ENCODE measurements at regions not wholly inside any gene's neighbourhood (a gene's known extent, or its start where the extent isn't known, plus 50 kb on each side); places are given as distances from the start of the nearest gene placed in this dataset.

GRCh38 chr16:51062039-51062438, 89.0 kb downstream of the SALL1 start:
- BruUV-seq (replicated peaks), result no TSS peak
- H3K9me3 ChIP-seq (replicated peaks; ENCODE audit: control insufficient read depth, insufficient read depth, low read length), result no peaks in the 10 kb centered on the region
- POLR2A ChIA-PET, result no interaction called here
- no peak overlapping the region for H3K27ac ChIP-seq (ENCODE audit: insufficient read depth, low read depth, low read length)
- H3K4me2 ChIP-seq (ENCODE audit: insufficient read depth, low read length), result no peak overlapping the region
- H3K27me3 ChIP-seq (ENCODE audit: control insufficient read depth in 2 of 2, insufficient read depth in 2 of 2, low read length in 2 of 2), result no peaks in the 10 kb centered on the region
- no peak for TF ChIP-seq EZH2 (IDR thresholded peaks at IDR 0.05; ENCODE audit: borderline replicate concordance, low read depth, low read length, severe bottlenecking)
- DNase-seq (ENCODE audit: low read depth, low spot score) (no peak), FAIRE-seq (no peak)
- dilution Hi-C loops (cut with MboI; ENCODE audit: extremely low pct_ligation_motif_present, low sequenced_read_pairs) (no loop called here), intact Hi-C loops (cut with micrococcal nuclease) (no loop called here)
- CTCF ChIA-PET, result no interaction called here
- no peaks in the 10 kb centered on the region for H3K4me1 ChIP-seq (ENCODE audit: control insufficient read depth, extremely low read depth, insufficient read depth, low read length)
- H3K36me3 ChIP-seq (ENCODE audit: control insufficient read depth in 2 of 2, extremely low read depth in 1 of 2, insufficient read depth in 2 of 2, low read length in 2 of 2), result no peaks in the 10 kb centered on the region
- no peak overlapping the region for H3K9ac ChIP-seq (replicated peaks; ENCODE audit: extremely low read depth, insufficient read depth, low read length)
- H3K9me1 ChIP-seq (replicated peaks; ENCODE audit: control insufficient read depth, extremely low read depth, insufficient read depth, low read length), result no peaks in the 10 kb centered on the region
- no peak overlapping the region for H3K4me3 ChIP-seq (replicated peaks in 1 of 3; ENCODE audit: insufficient read depth in 1 of 3, low read depth in 1 of 3, low read length in 3 of 3)
- no peak overlapping the region for H2AFZ ChIP-seq (ENCODE audit: low read depth, low read length)
- no peaks in the 10 kb centered on the region for H3K79me2 ChIP-seq (ENCODE audit: control insufficient read depth, insufficient read depth, low read length)
- no peaks in the 10 kb centered on the region for H4K20me1 ChIP-seq (replicated peaks; ENCODE audit: control insufficient read depth, extremely low read depth, insufficient read depth, low read length)

GRCh38 chr16:51061328-51061727, 89.7 kb downstream of the SALL1 start:
- H3K9me3 ChIP-seq (replicated peaks; ENCODE audit: control insufficient read depth, insufficient read depth, low read length), result no peaks in the 10 kb centered on the region
- H3K4me2 ChIP-seq (ENCODE audit: insufficient read depth, low read length), result no peak overlapping the region
- no peaks in the 10 kb centered on the region for H3K27me3 ChIP-seq (ENCODE audit: control insufficient read depth in 2 of 2, insufficient read depth in 2 of 2, low read length in 2 of 2)
- H3K4me1 ChIP-seq (ENCODE audit: control insufficient read depth, extremely low read depth, insufficient read depth, low read length), result no peaks in the 10 kb centered on the region
- no peak overlapping the region for H3K4me3 ChIP-seq (replicated peaks in 1 of 3; ENCODE audit: insufficient read depth in 1 of 3, low read depth in 1 of 3, low read length in 3 of 3)
- ChIA-PET CTCF (no interaction called here), POLR2A (no interaction called here)
- no peaks in the 10 kb centered on the region for H3K9me1 ChIP-seq (replicated peaks; ENCODE audit: control insufficient read depth, extremely low read depth, insufficient read depth, low read length)
- dilution Hi-C loops (cut with MboI; ENCODE audit: extremely low pct_ligation_motif_present, low sequenced_read_pairs), result no loop called here
- no peak overlapping the region for H3K9ac ChIP-seq (replicated peaks; ENCODE audit: extremely low read depth, insufficient read depth, low read length)
- intact Hi-C loops (cut with micrococcal nuclease), result no loop called here
- no peaks in the 10 kb centered on the region for H3K36me3 ChIP-seq (ENCODE audit: control insufficient read depth in 2 of 2, extremely low read depth in 1 of 2, insufficient read depth in 2 of 2, low read length in 2 of 2)
- no peak overlapping the region for H2AFZ ChIP-seq (ENCODE audit: low read depth, low read length)
- H4K20me1 ChIP-seq (replicated peaks; ENCODE audit: control insufficient read depth, extremely low read depth, insufficient read depth, low read length), result no peaks in the 10 kb centered on the region
- BruUV-seq (replicated peaks), result no TSS peak
- DNase-seq (ENCODE audit: low read depth, low spot score) (no peak), FAIRE-seq (no peak)
- no peaks in the 10 kb centered on the region for H3K79me2 ChIP-seq (ENCODE audit: control insufficient read depth, insufficient read depth, low read length)
- no peak for TF ChIP-seq MYC (IDR thresholded peaks at IDR 0.05; ENCODE audit: low read depth, low read length)
- TF ChIP-seq FOS (IDR thresholded peaks at IDR 0.05; ENCODE audit: borderline replicate concordance, insufficient read depth, low read length), result no peak
- TF ChIP-seq, protein P1, sequence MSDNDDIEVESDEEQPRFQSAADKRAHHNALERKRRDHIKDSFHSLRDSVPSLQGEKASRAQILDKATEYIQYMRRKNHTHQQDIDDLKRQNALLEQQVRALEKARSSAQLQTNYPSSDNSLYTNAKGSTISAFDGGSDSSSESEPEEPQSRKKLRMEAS (IDR thresholded peaks at IDR 0.05; ENCODE audit: insufficient read depth, insufficient read length), result no peak
- TF ChIP-seq, protein P2, sequence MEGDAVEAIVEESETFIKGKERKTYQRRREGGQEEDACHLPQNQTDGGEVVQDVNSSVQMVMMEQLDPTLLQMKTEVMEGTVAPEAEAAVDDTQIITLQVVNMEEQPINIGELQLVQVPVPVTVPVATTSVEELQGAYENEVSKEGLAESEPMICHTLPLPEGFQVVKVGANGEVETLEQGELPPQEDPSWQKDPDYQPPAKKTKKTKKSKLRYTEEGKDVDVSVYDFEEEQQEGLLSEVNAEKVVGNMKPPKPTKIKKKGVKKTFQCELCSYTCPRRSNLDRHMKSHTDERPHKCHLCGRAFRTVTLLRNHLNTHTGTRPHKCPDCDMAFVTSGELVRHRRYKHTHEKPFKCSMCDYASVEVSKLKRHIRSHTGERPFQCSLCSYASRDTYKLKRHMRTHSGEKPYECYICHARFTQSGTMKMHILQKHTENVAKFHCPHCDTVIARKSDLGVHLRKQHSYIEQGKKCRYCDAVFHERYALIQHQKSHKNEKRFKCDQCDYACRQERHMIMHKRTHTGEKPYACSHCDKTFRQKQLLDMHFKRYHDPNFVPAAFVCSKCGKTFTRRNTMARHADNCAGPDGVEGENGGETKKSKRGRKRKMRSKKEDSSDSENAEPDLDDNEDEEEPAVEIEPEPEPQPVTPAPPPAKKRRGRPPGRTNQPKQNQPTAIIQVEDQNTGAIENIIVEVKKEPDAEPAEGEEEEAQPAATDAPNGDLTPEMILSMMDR (IDR thresholded peaks at IDR 0.05; ENCODE audit: extremely low read depth in 1 of 2, insufficient read depth in 1 of 2, low read depth in 1 of 2, low read length in 2 of 2), result no peak
- TF ChIP-seq GATA2 (IDR thresholded peaks at IDR 0.05; ENCODE audit: insufficient read depth, insufficient read length, low read depth, low read length), result no peak
- no peak for TF ChIP-seq EZH2 (IDR thresholded peaks at IDR 0.05; ENCODE audit: borderline replicate concordance, low read depth, low read length, severe bottlenecking)
- no peak for TF ChIP-seq JUN (IDR thresholded peaks at IDR 0.05; ENCODE audit: borderline replicate concordance, insufficient read depth, insufficient read length, low read depth)
- TF ChIP-seq POLR2A (IDR thresholded peaks at IDR 0.05; ENCODE audit: low read depth, low read length), result no peak
- no peak for TF ChIP-seq POLR2AphosphoS5 (IDR thresholded peaks at IDR 0.05; ENCODE audit: insufficient read depth, low read depth, low read length)
- no peak overlapping the region for H3K27ac ChIP-seq (ENCODE audit: insufficient read depth, low read depth, low read length)

All from endothelial cell of umbilical vein (primary cell).